ENCODE measurements at regions not wholly inside any gene's neighbourhood (a gene's known extent, or its start where the extent isn't known, plus 50 kb on each side); places are given as distances from the start of the nearest gene placed in this dataset.
"Not testable (repeated sequence)": the region's sequence is repeated elsewhere in the genome, so short reads cannot be mapped to it uniquely, and the experiment has no call there.

DNA sequence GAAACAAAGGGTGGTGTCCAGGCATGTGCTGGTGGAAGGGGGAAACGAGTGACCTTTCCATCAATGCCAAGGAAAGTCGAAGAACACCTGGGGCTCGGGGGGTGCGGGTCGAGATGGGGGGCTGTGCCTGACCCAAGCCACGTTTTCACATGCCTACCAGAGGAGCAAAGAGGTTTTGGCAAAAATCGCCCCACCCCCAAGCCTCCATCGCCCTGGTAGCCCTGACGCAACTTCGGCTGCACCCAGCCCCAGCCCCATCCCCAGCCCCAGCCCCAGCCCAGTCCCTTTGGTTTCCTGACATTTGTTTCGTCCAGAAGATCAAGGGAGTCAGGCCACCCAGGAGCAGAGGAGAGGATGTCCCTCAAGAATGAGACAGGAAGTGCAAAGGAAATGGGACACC lies 133.8 kb upstream of the ANKRD20A1 start:
- H3K27ac ChIP-seq (ENCODE audit: low read depth, low read length, poor library complexity, severe bottlenecking); H3K4me1 ChIP-seq (ENCODE audit: insufficient read depth, low read length, poor library complexity, severe bottlenecking); H3K27me3 ChIP-seq (replicated peaks; ENCODE audit: insufficient read depth, low read depth, low read length, poor library complexity); H3K9me3 ChIP-seq (ENCODE audit: low read depth, low read length, poor library complexity, severe bottlenecking); intact Hi-C loops (cut with micrococcal nuclease; ENCODE audit: unreplicated experiment); CTCF ChIA-PET; H3K36me3 ChIP-seq (ENCODE audit: insufficient read depth, low read length, poor library complexity, severe bottlenecking); POLR2A ChIA-PET (ENCODE audit: low non-redundant PET); DNase-seq (ENCODE audit: low spot score); H3K4me3 ChIP-seq (ENCODE audit: low read depth, low read length, poor library complexity, severe bottlenecking); BruUV-seq (replicated peaks): not testable (repeated sequence)

DNA sequence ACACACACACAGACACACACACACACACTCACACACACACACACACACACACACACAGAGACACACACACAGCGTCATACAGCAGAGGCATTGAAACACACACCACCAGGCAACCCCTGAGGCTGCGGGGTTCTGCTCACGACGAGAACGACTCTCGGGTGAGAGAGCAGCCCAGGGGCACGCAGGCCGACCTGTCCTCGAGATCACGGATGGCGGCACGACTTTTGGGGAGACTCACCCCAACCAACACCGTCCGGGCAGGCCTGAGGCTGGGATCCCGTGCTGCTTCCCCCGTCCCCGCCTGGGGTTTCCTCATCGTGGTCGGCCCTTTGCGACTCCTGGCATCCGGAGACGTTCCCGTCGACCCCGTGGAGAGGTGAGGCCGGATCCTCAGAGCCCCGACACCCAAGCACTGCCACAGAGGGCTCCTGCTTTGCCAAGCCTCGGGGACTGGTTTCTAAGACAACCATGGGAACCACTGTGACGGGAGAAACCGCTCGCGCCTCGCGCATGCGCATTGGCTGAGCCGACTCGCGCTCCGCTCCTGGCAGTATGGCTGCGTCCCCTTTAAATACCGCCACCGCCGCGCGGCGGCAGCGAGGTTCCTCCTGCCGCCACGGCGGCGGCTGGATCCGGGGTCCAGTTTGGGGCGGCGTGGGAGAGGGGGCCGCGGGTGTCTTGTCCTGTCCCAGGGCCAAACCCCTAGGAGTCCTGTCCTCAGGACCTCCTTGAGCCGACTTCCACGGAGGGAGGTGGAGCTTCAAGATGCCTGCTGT lies 132.3 kb upstream of the ANKRD20A1 start:
- intact Hi-C loops (cut with micrococcal nuclease; ENCODE audit: unreplicated experiment); POLR2A ChIA-PET (ENCODE audit: low non-redundant PET); H3K9me3 ChIP-seq (ENCODE audit: low read depth, low read length, poor library complexity, severe bottlenecking); H3K27ac ChIP-seq (ENCODE audit: low read depth, low read length, poor library complexity, severe bottlenecking); BruUV-seq (replicated peaks); CTCF ChIA-PET; H3K4me1 ChIP-seq (ENCODE audit: insufficient read depth, low read length, poor library complexity, severe bottlenecking); H3K4me3 ChIP-seq (ENCODE audit: low read depth, low read length, poor library complexity, severe bottlenecking); H3K36me3 ChIP-seq (ENCODE audit: insufficient read depth, low read length, poor library complexity, severe bottlenecking); H3K27me3 ChIP-seq (replicated peaks; ENCODE audit: insufficient read depth, low read depth, low read length, poor library complexity); DNase-seq (ENCODE audit: low spot score): not testable (repeated sequence)

DNA sequence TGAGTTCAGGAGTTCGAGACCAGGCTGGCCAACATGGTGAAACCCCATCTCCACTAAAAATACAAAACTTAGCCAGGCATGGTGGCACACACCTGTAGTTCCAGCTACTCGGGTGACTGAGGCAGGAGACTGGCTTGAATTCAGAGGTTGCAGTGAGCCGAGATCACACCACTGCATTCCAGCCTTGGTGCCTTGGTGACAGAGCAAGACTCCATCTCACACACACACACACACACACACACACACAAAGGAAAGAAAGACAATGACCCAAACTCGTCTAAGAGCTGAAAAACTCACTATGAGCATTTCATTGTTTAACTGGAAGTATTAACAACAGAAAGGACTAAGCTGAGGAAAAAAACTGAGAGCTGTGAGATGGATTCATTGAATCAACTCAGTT lies 95.6 kb upstream of the ANKRD20A1 start:
- DNase-seq (ENCODE audit: low spot score); H3K9me3 ChIP-seq (ENCODE audit: low read depth, low read length, poor library complexity, severe bottlenecking); H3K36me3 ChIP-seq (ENCODE audit: insufficient read depth, low read length, poor library complexity, severe bottlenecking); CTCF ChIA-PET; intact Hi-C loops (cut with micrococcal nuclease; ENCODE audit: unreplicated experiment); H3K27me3 ChIP-seq (replicated peaks; ENCODE audit: insufficient read depth, low read depth, low read length, poor library complexity); H3K4me3 ChIP-seq (ENCODE audit: low read depth, low read length, poor library complexity, severe bottlenecking); H3K4me1 ChIP-seq (ENCODE audit: insufficient read depth, low read length, poor library complexity, severe bottlenecking); BruUV-seq (replicated peaks); H3K27ac ChIP-seq (ENCODE audit: low read depth, low read length, poor library complexity, severe bottlenecking); POLR2A ChIA-PET (ENCODE audit: low non-redundant PET): not testable (repeated sequence)

DNA sequence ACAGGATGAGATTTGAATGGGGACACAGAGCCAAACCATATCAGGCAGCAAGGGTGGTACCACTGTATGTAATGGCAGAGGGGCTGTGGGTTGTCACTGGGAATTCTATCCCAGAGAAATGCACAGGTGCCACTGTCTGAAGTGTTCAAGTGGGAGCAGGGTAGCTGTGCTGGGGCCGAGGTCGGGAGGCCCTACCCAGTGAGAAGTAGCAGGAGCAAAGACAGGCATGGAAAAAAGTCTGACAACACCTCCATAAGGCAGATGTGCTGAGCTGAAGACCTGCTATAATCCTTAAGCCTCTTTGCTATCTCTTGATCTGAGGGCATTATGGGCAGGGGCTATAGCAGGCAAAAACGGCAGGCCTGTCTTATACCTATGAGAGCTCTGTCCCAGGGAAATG lies 86.9 kb upstream of the ANKRD20A1 start:
- DNase-seq (ENCODE audit: low spot score); H3K4me3 ChIP-seq (ENCODE audit: low read depth, low read length, poor library complexity, severe bottlenecking); H3K9me3 ChIP-seq (ENCODE audit: low read depth, low read length, poor library complexity, severe bottlenecking); CTCF ChIA-PET; BruUV-seq (replicated peaks); H3K27me3 ChIP-seq (replicated peaks; ENCODE audit: insufficient read depth, low read depth, low read length, poor library complexity); H3K27ac ChIP-seq (ENCODE audit: low read depth, low read length, poor library complexity, severe bottlenecking); H3K4me1 ChIP-seq (ENCODE audit: insufficient read depth, low read length, poor library complexity, severe bottlenecking); H3K36me3 ChIP-seq (ENCODE audit: insufficient read depth, low read length, poor library complexity, severe bottlenecking); intact Hi-C loops (cut with micrococcal nuclease; ENCODE audit: unreplicated experiment); POLR2A ChIA-PET (ENCODE audit: low non-redundant PET): not testable (repeated sequence)

DNA sequence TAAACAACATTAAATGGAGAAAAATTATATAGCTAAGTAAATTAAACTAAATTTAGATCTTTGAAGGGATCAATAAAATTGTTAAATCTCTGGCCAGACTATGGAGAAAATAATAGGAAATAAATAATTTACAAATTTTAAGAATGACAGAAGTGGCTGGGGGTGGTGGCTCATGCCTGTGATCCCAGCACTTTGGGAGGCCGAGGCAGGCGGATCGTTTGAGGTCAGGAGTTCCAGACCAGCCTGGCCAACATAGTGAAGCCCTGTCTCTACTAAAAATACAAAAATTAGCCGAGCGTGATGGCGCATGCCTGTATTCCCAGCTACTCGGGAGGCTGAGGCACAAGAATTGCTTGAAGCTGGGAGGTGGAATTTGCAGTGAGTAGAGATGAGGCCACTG lies 58.6 kb upstream of the ANKRD20A1 start:
- DNase-seq (ENCODE audit: low spot score); H3K27me3 ChIP-seq (replicated peaks; ENCODE audit: insufficient read depth, low read depth, low read length, poor library complexity); H3K4me3 ChIP-seq (ENCODE audit: low read depth, low read length, poor library complexity, severe bottlenecking); H3K9me3 ChIP-seq (ENCODE audit: low read depth, low read length, poor library complexity, severe bottlenecking); H3K4me1 ChIP-seq (ENCODE audit: insufficient read depth, low read length, poor library complexity, severe bottlenecking); POLR2A ChIA-PET (ENCODE audit: low non-redundant PET); BruUV-seq (replicated peaks); CTCF ChIA-PET; H3K36me3 ChIP-seq (ENCODE audit: insufficient read depth, low read length, poor library complexity, severe bottlenecking); H3K27ac ChIP-seq (ENCODE audit: low read depth, low read length, poor library complexity, severe bottlenecking); intact Hi-C loops (cut with micrococcal nuclease; ENCODE audit: unreplicated experiment): not testable (repeated sequence)

Data from A673 (cell line).